ENCODE measurements at regions not wholly inside any gene's neighbourhood (a gene's known extent, or its start where the extent isn't known, plus 50 kb on each side); places are given as distances from the start of the nearest gene placed in this dataset.

GRCh38 chr20:60339738-60340137, 381.5 kb downstream of the CDH26 start:
- no peaks in the 10 kb centered on the region for H3K27me3 ChIP-seq (ENCODE audit: control insufficient read depth, insufficient read depth, low read length)
- no peaks in the 10 kb centered on the region for H3K36me3 ChIP-seq (replicated peaks; ENCODE audit: control insufficient read depth, insufficient read depth, low read length)
- no peak for DNase-seq
- no peak overlapping the region for H3K4me3 ChIP-seq (ENCODE audit: insufficient read depth, low read depth, low read length)

- Histone ChIP-seq H3K27me3 (ENCODE audit: control insufficient read depth, insufficient read depth, low read length) (no peaks in the 10 kb centered on the region), H3K4me3 (ENCODE audit: insufficient read depth, low read depth, low read length) (no peak overlapping the region), H3K36me3 (replicated peaks; ENCODE audit: control insufficient read depth, insufficient read depth, low read length) (no peaks in the 10 kb centered on the region)
- DNase-seq = no peak
Observed at GRCh38 chr20:60340232-60340631, 382.0 kb downstream of the CDH26 start.

GRCh38 chr20:60341062-60341461, 382.8 kb downstream of the CDH26 start:
- Histone ChIP-seq H3K4me3 (ENCODE audit: insufficient read depth, low read depth, low read length) (no peak overlapping the region), H3K36me3 (replicated peaks; ENCODE audit: control insufficient read depth, insufficient read depth, low read length) (no peaks in the 10 kb centered on the region), H3K27me3 (ENCODE audit: control insufficient read depth, insufficient read depth, low read length) (no peaks in the 10 kb centered on the region)
- no peak for DNase-seq

DNA sequence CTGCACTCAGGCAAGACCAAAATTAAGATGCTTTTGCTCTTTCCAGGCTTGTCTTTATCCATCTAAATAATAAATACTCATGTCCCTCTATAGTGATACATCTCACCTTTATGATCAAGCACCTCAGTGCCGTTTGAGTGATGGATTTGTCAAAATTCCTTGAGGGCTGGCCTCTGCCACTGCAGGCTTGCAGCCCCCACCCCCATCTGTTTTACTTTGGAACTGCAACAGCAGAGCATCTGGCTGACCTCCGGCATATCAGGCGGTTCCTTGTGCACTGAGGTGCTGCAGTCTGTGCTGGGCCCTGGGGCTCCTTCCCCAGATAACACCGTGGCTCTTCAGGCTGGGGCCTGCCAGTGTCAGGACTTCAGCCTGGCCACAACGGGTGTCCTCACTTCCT, 386.9 kb downstream of the CDH26 start:
- Histone ChIP-seq H3K36me3 (replicated peaks; ENCODE audit: control insufficient read depth, insufficient read depth, low read length) (no peaks in the 10 kb centered on the region), H3K4me3 (ENCODE audit: insufficient read depth, low read depth, low read length) (no peak overlapping the region), H3K27me3 (ENCODE audit: control insufficient read depth, insufficient read depth, low read length) (no peaks in the 10 kb centered on the region)
- peak; percentile 44 for DNase-seq

- Histone ChIP-seq H3K36me3 (replicated peaks; ENCODE audit: control insufficient read depth, insufficient read depth, low read length) (no peaks in the 10 kb centered on the region), H3K4me3 (ENCODE audit: insufficient read depth, low read depth, low read length) (no peak overlapping the region), H3K27me3 (ENCODE audit: control insufficient read depth, insufficient read depth, low read length) (no peaks in the 10 kb centered on the region)
- DNase-seq = no peak
Observed at GRCh38 chr20:60349418-60349817, 391.2 kb downstream of the CDH26 start.

GRCh38 chr20:60352017-60352416, 393.8 kb downstream of the CDH26 start:
- Histone ChIP-seq H3K36me3 (replicated peaks; ENCODE audit: control insufficient read depth, insufficient read depth, low read length) (no peaks in the 10 kb centered on the region), H3K4me3 (ENCODE audit: insufficient read depth, low read depth, low read length) (no peak overlapping the region), H3K27me3 (ENCODE audit: control insufficient read depth, insufficient read depth, low read length) (no peaks in the 10 kb centered on the region)
- DNase-seq = no peak

- H3K36me3 ChIP-seq (replicated peaks; ENCODE audit: control insufficient read depth, insufficient read depth, low read length) = no peaks in the 10 kb centered on the region
- H3K4me3 ChIP-seq (ENCODE audit: insufficient read depth, low read depth, low read length) = no peak overlapping the region
- H3K27me3 ChIP-seq (ENCODE audit: control insufficient read depth, insufficient read depth, low read length) = no peaks in the 10 kb centered on the region
- DNase-seq = no peak
Observed at GRCh38 chr20:60352596-60352995, 394.4 kb downstream of the CDH26 start.

- Histone ChIP-seq H3K36me3 (replicated peaks; ENCODE audit: control insufficient read depth, insufficient read depth, low read length) (no peaks in the 10 kb centered on the region), H3K4me3 (ENCODE audit: insufficient read depth, low read depth, low read length) (no peak overlapping the region), H3K27me3 (ENCODE audit: control insufficient read depth, insufficient read depth, low read length) (no peaks in the 10 kb centered on the region)
- no peak for DNase-seq
Observed at GRCh38 chr20:60354024-60354580, 395.9 kb downstream of the CDH26 start.

GRCh38 chr20:60358101-60358500, 399.9 kb downstream of the CDH26 start:
- Histone ChIP-seq H3K4me3 (ENCODE audit: insufficient read depth, low read depth, low read length) (no peak overlapping the region), H3K27me3 (ENCODE audit: control insufficient read depth, insufficient read depth, low read length) (no peaks in the 10 kb centered on the region), H3K36me3 (replicated peaks; ENCODE audit: control insufficient read depth, insufficient read depth, low read length) (no peaks in the 10 kb centered on the region)
- no peak for DNase-seq

DNA sequence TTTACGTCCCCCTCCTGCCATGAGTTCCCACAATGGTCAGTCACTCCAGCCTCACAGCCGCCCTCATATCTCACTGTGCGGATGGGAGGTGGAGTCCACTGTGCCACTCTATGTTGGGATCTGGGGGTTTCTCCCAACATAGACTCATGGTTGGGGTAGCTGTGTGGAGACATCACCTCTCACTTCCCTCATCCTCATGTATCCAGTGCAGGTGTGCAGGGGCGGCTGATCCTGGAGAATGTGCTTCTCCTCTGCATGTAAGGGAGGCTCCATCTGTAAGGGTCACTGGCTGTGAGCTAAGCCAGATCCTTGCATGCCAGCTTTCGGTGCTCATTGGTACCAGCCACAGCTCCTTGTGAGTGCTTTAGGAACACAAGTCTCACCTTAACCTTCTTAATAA, 400.8 kb downstream of the CDH26 start:
- Histone ChIP-seq H3K27me3 (ENCODE audit: control insufficient read depth, insufficient read depth, low read length) (no peaks in the 10 kb centered on the region), H3K4me3 (ENCODE audit: insufficient read depth, low read depth, low read length) (no peak overlapping the region), H3K36me3 (replicated peaks; ENCODE audit: control insufficient read depth, insufficient read depth, low read length) (no peaks in the 10 kb centered on the region)
- no peak for DNase-seq

DNA sequence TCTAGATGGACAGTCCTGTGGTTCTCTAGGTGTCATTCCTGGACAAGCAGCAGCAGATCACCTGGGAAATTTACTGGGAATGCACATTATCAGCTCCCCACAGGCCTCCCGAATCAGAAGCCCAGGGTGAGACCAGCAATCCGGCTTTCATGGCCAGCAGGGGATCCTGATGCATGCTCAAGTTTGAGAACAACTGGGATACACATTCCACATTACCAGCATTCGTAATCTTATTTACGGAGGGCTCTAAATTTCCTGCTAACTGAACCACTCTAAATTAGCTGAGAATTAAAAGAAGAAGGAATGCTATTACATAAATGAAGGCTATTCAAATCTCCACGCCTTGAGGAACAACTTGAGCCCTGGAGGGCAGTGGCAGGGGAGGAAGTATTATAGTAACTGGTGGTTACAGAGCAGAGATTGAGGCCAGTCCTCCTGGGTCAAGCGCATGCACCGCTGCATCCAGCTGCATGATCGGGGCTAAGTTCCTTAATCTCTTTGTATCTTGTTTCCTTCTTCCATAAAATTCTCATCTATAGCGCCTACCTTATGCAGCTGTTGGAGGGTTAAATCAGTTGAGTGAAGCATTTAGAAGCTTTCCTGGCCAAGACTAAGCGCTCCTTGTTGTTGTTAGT, 403.7 kb downstream of the CDH26 start:
- no peaks in the 10 kb centered on the region for H3K27me3 ChIP-seq (ENCODE audit: control insufficient read depth, insufficient read depth, low read length)
- no peak overlapping the region for H3K4me3 ChIP-seq (ENCODE audit: insufficient read depth, low read depth, low read length)
- H3K36me3 ChIP-seq (replicated peaks; ENCODE audit: control insufficient read depth, insufficient read depth, low read length) = no peaks in the 10 kb centered on the region
- DNase-seq = no peak

DNA sequence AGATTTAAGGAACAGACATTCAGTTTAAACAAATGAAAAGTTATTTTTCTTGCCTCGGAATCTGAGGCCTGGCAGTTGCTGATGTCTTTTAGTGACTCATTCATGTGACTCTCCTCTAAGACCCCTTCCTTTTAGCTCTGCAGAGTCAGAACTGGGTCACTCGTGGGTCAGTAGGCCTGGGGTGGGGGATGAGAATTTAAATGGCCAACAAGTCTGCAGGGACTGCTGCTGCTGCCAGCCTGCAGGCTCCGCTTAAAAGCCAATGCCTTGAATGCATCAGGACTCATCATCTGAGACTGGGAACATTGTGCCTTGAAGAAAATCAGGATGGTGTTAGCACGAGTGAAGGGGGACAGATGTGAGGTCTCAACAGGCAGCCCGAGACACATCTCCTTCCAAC, 404.3 kb downstream of the CDH26 start:
- no peaks in the 10 kb centered on the region for H3K27me3 ChIP-seq (ENCODE audit: control insufficient read depth, insufficient read depth, low read length)
- no peak overlapping the region for H3K4me3 ChIP-seq (ENCODE audit: insufficient read depth, low read depth, low read length)
- no peak for DNase-seq
- no peaks in the 10 kb centered on the region for H3K36me3 ChIP-seq (replicated peaks; ENCODE audit: control insufficient read depth, insufficient read depth, low read length)

- Histone ChIP-seq H3K4me3 (ENCODE audit: insufficient read depth, low read depth, low read length) (no peak overlapping the region), H3K36me3 (replicated peaks; ENCODE audit: control insufficient read depth, insufficient read depth, low read length) (no peaks in the 10 kb centered on the region), H3K27me3 (ENCODE audit: control insufficient read depth, insufficient read depth, low read length) (no peaks in the 10 kb centered on the region)
- DNase-seq = no peak
Observed at GRCh38 chr20:60363698-60364097, 405.5 kb downstream of the CDH26 start.

GRCh38 chr20:60365064-60365666, 406.9 kb downstream of the CDH26 start:
- Histone ChIP-seq H3K36me3 (replicated peaks; ENCODE audit: control insufficient read depth, insufficient read depth, low read length) (no peaks in the 10 kb centered on the region), H3K4me3 (ENCODE audit: insufficient read depth, low read depth, low read length) (no peak overlapping the region), H3K27me3 (ENCODE audit: control insufficient read depth, insufficient read depth, low read length) (no peaks in the 10 kb centered on the region)
- DNase-seq = peak; percentile 73

DNA sequence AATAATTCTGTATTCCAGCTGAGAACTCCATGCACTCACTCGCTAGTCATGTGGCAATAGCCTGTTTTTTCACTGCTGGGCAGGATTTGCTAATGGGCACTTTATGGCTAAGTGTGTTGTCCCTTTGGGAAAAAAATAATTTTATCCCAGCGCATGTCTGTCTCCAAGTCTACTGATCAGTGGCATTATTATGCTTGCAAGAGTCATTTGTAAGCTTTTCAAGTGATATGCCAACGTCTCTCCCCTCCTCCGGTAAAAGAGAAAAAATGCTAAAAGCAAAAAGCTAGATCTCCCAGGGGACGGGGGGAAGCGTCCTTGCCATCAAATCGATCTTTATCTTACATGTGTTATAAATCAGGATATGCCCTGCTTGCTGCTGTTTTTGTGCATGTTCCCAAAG, 407.7 kb downstream of the CDH26 start:
- H3K4me3 ChIP-seq (ENCODE audit: insufficient read depth, low read depth, low read length) = no peak overlapping the region
- H3K36me3 ChIP-seq (replicated peaks; ENCODE audit: control insufficient read depth, insufficient read depth, low read length) = no peaks in the 10 kb centered on the region
- no peaks in the 10 kb centered on the region for H3K27me3 ChIP-seq (ENCODE audit: control insufficient read depth, insufficient read depth, low read length)
- no peak for DNase-seq

All from H7 (cell line).